ENCODE measurements at regions not wholly inside any gene's neighbourhood (a gene's known extent, or its start where the extent isn't known, plus 50 kb on each side); places are given as distances from the start of the nearest gene placed in this dataset.

DNA sequence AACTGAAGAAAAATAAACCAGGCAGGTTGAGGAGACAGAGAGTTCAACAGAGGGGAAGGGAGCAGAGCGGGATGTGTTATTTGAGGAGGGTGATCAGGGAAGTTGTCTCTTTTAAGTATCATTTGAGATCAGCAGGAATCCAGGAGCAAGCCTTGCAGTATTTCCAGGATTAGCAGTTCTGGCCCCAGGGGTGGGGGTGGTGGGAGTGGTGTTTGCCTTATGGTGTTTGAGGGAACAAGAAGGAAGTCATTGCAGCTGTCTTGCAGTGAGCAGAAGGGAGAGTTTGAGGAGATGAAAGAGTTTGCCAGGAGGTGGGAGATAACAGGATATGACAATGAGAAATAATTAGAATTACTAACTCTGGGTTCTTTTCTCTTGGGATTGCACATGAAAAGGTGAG, 418.6 kb downstream of the NELL2 start:
- Histone ChIP-seq H3K36me3 (ENCODE audit: control insufficient read depth in 2 of 4, insufficient read depth in 4 of 4, low read length in 3 of 4) (no peaks in the 10 kb centered on the region), H2BK120ac (replicated peaks; ENCODE audit: low read depth, low read length) (no peak overlapping the region), H3K9ac (replicated peaks in 1 of 4; ENCODE audit: extremely low read depth in 1 of 4, low read depth in 3 of 4, low read length in 3 of 4) (no peak overlapping the region), H3K4me2 (ENCODE audit: insufficient read depth in 1 of 2, low read depth in 2 of 2, low read length in 2 of 2) (no peak overlapping the region), H3K23me2 (ENCODE audit: low read depth, low read length) (no peaks in the 10 kb centered on the region; the same call in 1 of the 2 replicates), H3K56ac (replicated peaks; ENCODE audit: insufficient read length, low read depth, low read length) (no peak overlapping the region), H2BK20ac (ENCODE audit: low read length) (0 out of 2 replicates have a peak overlapping the region, but pooled peaks have one; percentile 27), H4K5ac (ENCODE audit: insufficient read length, low read depth, low read length) (no peak overlapping the region), H3K4ac (replicated peaks; ENCODE audit: insufficient read length, low read depth, low read length) (no peak overlapping the region), H3K27ac (ENCODE audit: low read depth, low read length) (no peak overlapping the region), H2BK15ac (ENCODE audit: low read length) (no peak overlapping the region), H2AFZ (ENCODE audit: low read length) (no peak overlapping the region), H2AK5ac (ENCODE audit: low read depth, low read length) (no peak overlapping the region), H3K4me3 (ENCODE audit: extremely low read depth in 1 of 4, insufficient read depth in 2 of 4, low read depth in 3 of 4, low read length in 4 of 4) (no peak overlapping the region), H3K4me1 (replicated peaks in 1 of 4; ENCODE audit: control insufficient read depth in 3 of 4, insufficient read depth in 4 of 4, low read length in 3 of 4) (peaks cover 0 to 3% (median under 1%) of the 10 kb centered on the region in 4 experiments; a peak in 1 of 7 replicates), H2BK5ac (ENCODE audit: low read depth, low read length) (no peak overlapping the region), H3K79me1 (ENCODE audit: low read depth, low read length) (no peaks in the 10 kb centered on the region), H3K27me3 (replicated peaks in 1 of 4; ENCODE audit: control insufficient read depth in 3 of 4, extremely low read depth in 1 of 4, insufficient read depth in 3 of 4, low read length in 3 of 4) (no peaks in the 10 kb centered on the region), H3K79me2 (ENCODE audit: control insufficient read depth in 1 of 2, insufficient read depth in 2 of 2, low read length in 2 of 2) (no peaks in the 10 kb centered on the region), H4K20me1 (replicated peaks in 1 of 2; ENCODE audit: control insufficient read depth in 1 of 2, insufficient read depth in 2 of 2, low read length in 2 of 2) (no peaks in the 10 kb centered on the region), H2BK12ac (ENCODE audit: low read depth, low read length) (no peak overlapping the region), H4K91ac (replicated peaks; ENCODE audit: insufficient read length, low read length) (no peak overlapping the region), H3K23ac (ENCODE audit: insufficient read length) (no peak overlapping the region), H3K18ac (ENCODE audit: extremely low read depth, low read length) (no peak overlapping the region), H4K8ac (ENCODE audit: extremely low read depth, insufficient read depth, low read length) (no peak overlapping the region), H3K9me3 (ENCODE audit: insufficient read depth in 2 of 2, low read depth in 1 of 2, low read length in 1 of 2) (no peaks in the 10 kb centered on the region), H3K14ac (ENCODE audit: insufficient read length) (no peak overlapping the region)
- TF ChIP-seq RBBP5 (IDR thresholded peaks at IDR 0.05; ENCODE audit: borderline replicate concordance, low read depth, low read length) = no peak
- TF ChIP-seq, protein P1, sequence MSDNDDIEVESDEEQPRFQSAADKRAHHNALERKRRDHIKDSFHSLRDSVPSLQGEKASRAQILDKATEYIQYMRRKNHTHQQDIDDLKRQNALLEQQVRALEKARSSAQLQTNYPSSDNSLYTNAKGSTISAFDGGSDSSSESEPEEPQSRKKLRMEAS (IDR thresholded peaks at IDR 0.05) = no peak
- TF ChIP-seq BCL11A (IDR thresholded peaks at IDR 0.05; ENCODE audit: low read depth in 2 of 2, low read length in 2 of 2) = no peak
- TF ChIP-seq YY1 (IDR thresholded peaks at IDR 0.05; ENCODE audit: low read depth, low read length) = no peak
- no peak for TF ChIP-seq TAF1 (IDR thresholded peaks at IDR 0.05; ENCODE audit: low read depth, low read length)
- no peak for TF ChIP-seq SAP30 (IDR thresholded peaks at IDR 0.05; ENCODE audit: insufficient read depth, insufficient replicate concordance, low read length)
- no peak for TF ChIP-seq SRF (IDR thresholded peaks at IDR 0.05; ENCODE audit: low read depth, low read length)
- TF ChIP-seq EZH2 (IDR thresholded peaks at IDR 0.05; ENCODE audit: low read depth, low read length, severe bottlenecking) = no peak
- 100% methylated on average over 1 of the region's 1 CpG; no CpG with 5 or more reads in 1 of the 2 experiments for WGBS, 2 experiments (ENCODE audit: extremely low coverage in 1 of 2, insufficient coverage in 1 of 2, insufficient read length in 1 of 2, insufficient replicate concordance in 2 of 2, low coverage in 1 of 2, low lambda C conversion rate in 2 of 2, missing lambda C conversion rate in 1 of 2)
- DNase-seq (ENCODE audit: low read depth in 1 of 2, low spot score in 2 of 2) (no peak), FAIRE-seq (no peak)
- ChIA-PET POLR2A (ENCODE audit: partially characterized antibody) (no interaction called here), CTCF (ENCODE audit: partially characterized antibody) (interaction anchor here (0.6 to 2.2 kb wide), 3 partner anchors 12 to 140 kb away, joined by 3 to 4 read pairs (median 4); no protein-coding TSS in a partner anchor)

Data from H1 (cell line).